ENCODE measurements at regions not wholly inside any gene's neighbourhood (a gene's known extent, or its start where the extent isn't known, plus 50 kb on each side); places are given as distances from the start of the nearest gene placed in this dataset.

DNA sequence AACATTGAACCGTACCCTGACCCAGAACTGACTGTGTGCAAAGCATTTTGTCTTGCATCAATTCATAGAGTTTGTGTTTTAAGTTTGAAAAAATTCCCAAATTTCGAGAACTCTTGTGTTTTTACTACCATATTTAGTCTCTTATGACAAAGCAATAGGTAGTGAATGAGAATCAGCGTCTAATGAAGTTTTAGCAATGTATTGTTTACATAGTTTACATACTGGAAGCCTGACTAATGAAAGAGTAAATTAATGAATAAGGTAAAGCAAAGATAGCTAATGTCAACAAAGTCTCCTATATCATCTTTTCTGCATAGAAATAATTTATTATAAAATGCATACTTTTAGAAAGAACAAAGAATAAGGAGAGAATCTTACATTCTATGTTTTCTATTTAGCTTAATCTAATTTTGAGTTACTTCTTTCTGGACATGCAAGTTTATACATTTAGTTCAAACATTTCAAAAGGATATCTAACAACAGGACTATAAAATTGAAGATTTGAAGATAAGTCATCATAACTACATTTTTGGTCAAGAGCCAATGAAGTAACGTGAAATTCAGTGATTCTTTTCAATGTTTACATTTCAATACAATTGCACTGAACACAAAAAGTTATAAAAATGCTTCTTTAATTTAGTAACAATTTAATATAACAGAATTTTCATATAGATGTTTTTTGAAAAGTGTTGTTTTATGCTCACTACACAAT is 1943.7 kb downstream of the NCAM2 start:
- no peak for DNase-seq

DNA sequence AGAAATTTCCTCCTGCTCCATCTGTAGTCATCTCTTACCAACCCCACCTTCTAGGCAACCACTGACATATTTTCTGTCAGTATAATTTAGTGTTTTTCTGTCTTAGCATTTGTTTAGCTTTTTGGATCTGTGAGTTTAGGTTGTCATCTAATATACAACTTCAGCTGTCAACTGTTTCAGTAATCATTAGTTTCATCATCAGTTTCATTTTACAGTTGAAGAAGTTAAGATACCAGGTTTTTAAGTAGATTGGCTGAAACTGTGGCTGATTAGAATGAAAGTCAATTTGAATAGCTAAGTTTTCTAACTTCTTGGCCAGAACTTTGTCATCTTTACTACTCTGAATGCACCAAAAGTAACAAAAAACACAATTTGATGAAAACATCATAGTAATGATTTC is 1957.3 kb downstream of the NCAM2 start:
- no peak for DNase-seq

DNA sequence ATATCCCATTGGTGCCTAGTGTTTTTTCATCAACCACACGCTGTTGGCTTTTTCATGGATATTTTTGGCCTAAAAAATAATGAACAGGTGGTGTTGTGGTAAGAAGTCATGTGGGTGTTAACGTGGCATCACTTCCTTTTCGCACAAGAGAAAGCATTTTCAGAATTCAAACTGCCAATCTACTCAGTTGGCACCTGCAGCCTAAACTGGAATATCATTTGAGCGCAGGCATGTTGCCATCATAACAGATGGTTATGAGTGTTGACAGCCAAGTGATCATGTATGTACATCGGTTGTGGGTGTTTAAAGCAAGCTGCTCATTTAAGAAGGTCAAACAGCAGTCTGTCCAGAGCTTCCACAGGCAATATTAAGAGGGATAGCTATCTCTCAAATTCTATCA is 1963.0 kb downstream of the NCAM2 start:
- no peak for DNase-seq

DNA sequence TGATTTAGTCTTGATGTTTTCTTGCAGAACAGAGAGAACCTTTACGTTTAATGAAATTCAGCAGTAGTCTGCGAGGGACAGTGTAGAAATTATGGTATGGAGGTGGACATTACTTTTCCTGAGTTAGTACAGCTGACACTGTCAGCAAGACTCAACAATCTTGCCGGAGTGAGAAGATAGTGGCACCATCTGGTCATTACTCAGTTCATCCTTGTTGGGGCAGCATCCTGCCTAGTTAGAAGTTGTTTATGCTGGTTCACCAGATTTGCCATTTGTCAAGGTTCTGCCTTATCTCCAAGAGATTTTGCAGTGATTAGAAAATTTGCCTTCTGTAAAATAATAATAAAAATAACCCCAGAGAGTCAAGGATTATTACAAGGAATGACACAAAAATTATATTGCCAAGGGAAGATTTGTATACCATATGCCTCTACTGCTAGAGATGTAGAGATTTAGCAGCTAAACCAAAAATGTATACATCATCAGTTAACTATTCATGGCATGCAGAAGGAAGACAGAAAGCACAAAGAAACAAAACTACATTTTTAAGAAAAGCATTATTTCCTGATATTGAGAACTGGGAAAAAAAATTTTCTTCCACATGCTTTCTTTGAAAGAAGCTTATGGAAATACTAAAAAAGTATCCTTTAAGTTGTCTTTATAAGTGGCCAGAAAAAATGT is 1967.4 kb downstream of the NCAM2 start:
- DNase-seq: no peak

DNA sequence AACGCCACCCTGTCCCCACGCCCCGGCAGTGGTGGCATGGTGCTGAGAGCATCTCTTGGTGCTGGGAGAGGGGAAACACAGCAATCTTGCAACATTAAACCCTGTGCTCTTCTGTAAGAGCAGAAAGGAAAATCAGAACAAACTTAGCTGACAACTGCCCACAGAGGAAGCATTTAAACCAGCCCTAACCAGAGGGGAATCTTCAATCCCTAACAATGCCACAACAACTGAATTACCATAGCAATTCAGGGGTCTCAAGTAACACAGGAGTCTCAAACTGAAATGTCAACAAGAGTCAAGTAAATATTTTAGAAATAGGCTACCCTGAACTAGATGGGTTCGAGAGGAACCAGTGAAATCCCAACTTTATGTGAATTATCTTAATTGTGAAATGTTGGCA is 1983.6 kb downstream of the NCAM2 start:
- no peak for DNase-seq

DNA sequence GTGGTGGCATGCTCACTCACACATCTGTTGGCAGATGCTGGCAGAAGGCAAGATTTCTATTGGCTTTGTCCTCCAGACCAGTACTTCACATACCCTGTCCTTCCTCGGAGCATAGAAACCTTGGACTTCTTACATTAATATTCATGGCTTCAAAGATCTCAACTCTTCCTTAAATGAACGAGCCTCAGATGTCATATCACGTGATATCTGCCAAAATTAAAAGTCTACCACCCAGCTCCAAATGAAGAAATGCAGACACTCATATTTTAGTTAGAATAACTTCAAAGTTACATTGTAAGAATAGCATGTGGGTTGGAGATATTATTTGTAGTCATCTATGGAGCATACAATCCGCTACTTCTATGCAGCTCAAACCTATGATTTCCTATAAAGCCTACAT is 1994.9 kb downstream of the NCAM2 start:
- no peak for DNase-seq

DNA sequence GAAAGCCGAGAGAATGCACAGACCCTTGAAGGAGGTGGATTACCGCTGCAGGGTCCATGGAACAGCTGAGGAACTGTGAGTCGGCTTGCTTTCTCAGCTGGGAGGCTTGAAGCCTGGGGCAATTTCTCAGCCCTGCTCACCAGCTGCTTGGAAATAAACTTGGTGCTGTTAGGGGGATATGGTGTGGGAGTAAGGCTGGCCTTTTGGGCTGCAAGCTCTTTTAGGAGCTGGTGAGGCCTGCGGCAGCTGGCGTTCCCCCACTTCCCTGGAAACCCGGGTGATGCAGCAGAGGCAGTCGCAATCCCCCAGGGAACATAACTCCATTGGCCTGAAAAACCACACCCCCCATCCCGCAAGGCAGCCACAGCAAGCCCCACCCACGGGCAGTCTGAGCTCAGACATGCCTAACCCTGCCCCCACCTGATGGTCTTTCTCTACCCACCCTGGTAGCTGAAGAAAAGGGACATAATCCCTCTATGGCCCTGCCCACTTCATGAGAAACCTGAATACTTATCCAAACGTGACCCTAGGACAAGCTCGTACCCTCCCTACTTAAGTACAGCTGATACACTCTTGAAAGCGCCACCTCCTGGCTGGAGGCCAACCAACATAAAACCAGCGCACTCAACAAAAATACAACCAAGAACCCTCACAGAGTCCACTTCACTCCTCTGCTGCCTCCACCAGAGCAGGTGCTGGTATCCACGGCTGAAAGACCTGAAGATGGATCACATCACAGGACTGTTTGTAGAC is 1995.8 kb downstream of the NCAM2 start:
- DNase-seq: no peak

DNA sequence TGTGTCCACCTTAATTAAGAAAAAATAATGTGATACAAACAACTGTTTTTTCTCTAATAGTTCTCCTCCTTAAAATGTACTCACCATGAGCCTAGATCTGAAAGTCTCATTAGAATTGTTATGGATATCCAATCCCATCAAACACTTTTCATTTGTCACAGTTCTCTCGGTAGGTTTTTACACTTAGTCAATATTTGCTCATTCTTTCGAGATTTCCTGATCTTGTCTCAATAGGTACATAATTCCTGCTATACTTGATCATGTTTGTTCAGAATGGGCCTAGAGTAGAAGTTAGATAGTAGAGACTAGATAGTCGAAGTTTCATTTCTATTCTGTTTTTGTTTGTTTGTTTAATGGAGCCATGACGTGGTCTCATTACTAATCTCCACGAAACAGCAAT is 2005.7 kb downstream of the NCAM2 start:
- DNase-seq: no peak

DNA sequence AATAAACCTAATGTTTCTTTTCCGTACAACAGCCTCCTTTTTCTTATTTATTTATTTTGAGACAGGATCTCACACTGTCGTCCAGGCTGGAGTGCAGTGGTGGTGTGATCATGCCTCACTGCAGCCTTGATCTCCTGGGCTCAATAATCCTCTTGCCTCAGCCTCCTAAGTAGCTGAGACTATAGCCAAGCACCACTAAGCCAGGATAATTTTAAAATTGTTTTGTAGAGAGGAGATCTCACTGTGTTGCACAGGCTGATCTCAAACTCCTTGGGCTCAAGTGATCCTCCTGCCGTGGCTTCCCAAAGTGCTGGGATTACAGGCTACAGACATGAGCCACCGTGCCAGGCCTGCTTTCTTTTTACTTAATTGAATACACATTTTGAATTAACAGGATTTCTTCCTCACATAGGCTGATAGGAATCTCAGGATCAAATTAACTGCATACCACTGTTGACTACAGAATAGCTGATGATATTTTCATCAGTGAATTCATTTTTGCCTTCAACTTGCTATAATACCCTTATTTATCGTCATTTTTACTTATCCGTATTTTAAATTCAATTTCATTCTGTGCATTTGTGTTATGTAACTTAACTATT is 2010.5 kb downstream of the NCAM2 start:
- DNase-seq: no peak

DNA sequence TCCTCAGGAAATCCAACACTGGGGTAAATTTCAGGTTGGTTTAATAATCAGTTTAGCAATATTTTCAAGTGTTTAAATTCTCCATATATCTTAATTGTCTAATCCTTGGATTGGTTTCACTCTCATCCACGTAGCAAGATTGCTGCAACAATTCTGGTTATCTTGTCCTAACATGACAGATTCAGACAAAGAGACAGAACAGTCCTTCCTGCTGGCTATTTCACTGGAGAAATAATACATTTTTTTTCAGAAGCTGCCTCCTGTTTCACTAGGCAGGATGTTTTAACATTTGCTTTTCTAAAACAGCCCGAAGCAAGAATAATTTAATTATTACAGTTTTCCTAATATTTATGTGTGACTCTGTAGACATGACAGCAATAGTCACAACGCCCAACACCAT is 2011.2 kb downstream of the NCAM2 start:
- DNase-seq: no peak

DNA sequence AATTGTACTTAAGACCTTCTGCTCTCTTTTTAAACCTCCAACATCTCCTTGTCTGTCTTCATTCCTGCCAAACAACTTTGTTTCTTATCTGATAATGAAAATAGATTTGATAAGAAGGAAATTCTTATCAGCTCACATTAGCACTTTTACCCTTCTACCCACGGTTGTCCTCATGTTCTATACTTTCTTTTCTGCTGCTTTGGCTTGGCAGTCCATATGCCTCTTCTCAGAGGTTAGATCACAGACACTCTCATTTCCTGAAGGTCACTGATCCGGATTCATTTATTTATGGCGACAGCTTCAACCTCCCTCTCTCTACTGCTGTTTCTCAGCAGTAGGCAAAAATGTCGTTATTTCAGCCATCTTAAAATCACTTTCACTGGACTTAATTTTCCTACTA is 2015.8 kb downstream of the NCAM2 start:
- no peak for DNase-seq

DNA sequence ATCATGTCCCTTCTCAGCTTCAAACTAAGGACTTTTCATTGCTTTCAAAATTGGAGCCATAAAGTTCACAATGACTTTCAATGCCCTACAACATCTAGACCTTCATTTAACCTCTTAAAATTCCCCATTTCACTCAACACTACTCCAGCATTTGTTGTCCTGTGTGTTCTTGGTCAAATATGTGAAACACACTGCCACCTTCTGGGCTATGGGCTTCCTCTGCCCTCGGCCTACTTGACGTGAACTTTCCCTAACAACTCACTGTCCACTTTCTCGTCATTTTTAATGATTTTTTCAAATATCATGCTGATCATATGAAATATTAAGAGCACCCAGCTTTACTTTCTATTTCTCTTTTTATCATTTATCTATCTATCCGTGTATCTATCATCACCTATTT is 2018.4 kb downstream of the NCAM2 start:
- no peak for DNase-seq

DNA sequence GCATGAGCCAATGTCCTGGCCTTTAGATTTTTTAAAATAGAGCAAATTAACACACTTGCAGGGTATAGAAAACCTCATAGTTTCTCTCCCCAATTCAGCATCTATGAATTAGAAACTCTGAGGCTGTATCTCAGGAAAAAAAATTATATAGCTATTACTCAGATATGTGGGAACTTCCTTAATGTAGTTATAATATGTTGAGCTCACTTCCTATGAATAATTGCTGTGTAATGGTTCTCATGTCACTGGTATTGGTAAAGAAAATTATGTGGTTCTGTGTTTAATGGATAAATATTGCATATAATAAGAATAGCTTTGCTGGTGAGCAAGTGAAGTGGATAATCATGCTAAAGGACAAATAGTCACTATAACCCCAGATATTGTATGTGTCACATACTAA is 2019.8 kb downstream of the NCAM2 start:
- no peak for DNase-seq

DNA sequence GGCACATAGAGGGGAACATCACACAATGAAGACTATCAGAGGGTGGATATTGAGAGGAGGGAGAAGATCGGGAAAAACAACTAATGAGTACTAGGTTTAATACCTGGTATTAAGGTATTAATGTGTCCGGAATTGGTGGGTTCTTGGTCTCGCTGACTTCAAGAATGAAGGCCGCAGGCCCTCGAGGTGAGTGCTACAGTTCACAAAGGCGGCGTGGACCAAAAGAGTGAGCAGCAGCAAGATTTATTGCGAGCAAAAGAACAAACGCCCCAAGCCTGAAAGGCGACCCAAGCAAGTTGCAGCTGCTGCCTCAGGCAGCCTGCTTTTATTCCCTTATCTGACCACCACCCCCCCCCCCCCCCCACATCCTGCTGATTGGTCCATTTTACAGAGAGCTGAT is 2022.8 kb downstream of the NCAM2 start:
- DNase-seq: no peak

DNA sequence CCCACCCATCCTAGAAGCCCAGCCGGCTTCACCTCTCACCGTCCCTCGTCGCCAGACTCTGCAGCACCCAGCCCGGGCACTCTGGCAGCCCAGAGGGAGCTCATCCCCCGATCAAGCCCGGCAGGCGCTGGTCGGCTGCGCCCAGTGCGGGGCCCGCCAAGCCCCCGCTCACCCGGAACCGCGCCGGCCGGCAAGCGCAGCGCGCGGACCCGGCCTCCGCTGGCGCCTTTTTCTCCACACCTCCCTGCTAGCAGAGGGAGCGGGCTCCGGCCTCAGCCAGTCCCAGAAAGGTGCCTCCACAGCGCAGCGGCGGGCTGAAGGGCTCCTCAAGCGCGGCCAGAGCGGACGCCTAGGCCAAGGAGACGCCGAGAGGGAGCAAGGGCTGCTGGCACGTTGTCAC is 2023.3 kb downstream of the NCAM2 start:
- DNase-seq: no peak

DNA sequence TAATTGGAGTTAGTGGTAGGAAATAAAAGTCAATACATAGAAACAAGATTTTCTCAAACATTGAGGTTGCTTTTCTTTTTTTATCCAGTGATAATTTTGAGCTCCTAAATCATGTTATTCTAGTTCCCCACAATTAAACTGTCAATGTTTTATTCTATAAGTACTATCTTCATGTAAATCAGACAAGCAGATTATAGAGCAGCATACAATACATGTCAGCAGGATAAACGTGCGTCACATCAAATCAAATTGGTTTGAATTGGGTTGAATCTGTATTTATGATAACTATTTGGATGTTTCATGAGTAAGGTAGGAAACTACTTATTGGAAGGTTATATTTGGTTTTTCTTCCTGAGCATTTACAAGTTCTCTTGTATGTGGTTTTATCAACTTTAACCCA is 2028.7 kb downstream of the NCAM2 start:
- no peak for DNase-seq

DNA sequence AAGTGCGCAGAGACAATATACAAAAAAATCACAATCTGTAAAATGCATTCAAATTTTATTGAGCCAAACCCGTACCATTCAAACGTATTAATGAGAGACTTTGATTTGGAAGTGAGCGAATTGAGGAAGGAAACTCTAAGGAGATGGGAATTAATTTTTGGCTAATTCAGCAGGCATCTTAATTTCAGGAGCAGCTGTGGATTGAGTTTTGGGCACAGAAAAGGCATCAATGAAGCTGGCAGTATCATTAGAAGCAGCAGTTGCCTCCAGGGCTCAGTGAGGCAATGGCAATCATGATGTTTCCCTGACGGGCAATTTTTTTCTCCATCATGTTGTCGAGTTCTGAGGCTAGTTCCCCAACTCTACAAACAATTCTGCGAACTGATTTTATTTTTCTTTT is 2041.6 kb downstream of the NCAM2 start:
- DNase-seq: no peak

DNA sequence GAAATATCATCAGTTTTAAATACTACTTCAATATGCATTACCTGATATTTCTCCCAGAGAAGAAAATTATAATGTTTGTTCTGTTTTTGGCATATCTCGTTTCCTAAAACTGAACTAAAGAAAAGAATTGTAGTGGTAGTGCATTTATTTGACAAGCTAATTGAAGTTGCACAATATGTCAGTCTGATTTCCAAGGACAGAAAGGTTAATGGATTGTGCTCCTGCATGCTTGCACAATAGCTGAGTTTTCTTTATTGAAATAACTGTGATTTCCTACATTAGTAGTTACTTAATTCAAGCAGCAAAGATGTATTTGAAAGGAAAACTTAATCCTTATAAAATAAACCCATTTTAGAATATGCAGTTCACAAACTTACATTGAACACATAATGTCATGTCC is 2047.7 kb downstream of the NCAM2 start:
- no peak for DNase-seq

DNA sequence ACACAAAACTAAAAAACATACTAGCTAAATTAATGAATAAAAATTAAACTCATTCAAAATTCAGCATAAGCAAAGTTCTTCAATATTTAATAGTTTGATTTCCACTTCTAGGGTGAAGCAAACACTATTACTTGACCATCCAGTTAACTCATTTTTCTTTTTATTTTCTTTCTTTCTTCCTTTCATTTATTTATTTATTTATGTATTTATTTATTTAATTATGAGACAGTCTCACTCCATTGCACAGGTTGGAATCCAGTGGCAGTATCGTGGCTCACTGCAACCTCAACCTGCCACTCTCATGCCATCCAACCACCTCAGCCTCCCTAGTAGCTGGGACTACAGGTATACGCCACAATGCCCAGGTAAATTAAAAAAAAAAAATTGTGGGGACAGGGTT is 2069.5 kb downstream of the NCAM2 start:
- no peak for DNase-seq

DNA sequence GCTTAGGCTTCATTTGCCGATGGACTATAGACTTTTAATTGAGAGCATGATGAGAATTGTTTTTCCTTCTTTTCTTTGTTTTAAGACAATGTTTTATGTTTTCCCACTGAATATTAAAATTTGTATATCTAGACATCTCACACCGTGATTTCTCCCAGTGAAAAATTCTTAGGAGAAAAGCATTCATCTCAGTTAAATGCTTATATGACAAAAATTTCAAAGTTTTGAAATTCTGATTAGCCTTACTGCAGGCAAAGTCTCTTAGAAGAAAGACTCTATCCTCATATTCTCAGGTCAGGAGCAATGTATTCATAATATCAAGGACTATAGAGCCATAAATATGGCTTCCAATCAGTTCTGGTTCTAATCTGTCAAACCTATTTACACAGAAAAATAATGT is 2085.0 kb downstream of the NCAM2 start:
- no peak for DNase-seq

DNA sequence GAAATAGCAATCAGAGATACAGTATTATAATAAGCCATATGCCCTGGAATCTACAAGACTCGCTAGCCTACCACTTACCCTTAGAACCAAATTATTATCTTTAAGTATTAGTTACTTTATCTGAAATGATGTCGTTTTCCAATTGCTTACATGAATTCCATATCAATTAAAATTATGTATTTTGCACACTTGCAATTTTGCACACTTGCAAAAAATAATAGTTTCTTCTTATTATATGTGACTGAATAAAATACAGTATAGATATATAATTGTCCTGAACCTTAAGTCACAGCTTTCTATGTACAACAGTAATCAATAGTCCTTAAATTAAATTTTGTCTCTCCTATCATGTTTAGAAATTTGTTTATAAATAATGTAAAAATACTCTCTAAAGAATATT is 2095.1 kb downstream of the NCAM2 start:
- DNase-seq: no peak

DNA sequence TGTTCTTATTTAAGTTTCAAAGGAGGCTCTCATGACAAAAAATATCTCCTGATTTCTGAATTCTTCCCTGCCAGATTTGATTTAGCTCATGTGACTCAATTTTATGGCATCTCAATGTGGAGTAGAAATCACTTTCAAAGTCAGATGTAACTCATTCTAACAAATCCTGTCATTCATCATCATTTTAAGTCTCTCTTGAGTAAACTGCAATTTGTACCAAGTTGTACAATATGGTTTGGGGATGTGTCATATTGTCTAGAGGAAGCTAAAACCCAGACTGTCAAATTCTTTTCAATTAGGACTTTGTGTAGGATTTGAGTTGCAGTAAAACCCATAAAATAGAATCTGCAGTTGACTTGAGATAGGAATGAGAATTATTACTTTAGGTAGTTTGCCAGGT is 2101.0 kb downstream of the NCAM2 start:
- DNase-seq: no peak

DNA sequence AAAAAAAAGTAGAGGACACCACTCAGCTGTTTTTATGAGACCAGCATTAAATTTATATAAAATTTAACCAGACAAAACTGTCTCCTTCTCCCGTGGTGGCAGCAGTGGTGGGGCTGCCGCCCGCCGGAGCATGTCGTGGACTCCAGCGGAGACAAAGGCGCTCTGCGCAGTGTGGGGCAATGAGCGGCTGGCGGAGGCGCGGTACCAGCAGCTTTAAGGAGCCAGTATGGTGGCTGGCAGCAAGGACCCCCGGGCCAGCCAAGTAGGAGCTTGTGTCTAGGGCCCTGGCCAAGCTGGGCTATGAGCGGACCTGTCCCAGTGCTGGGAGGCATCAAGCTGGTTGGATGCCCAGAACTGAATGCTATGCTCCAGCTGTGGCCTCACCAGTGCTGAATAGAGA is 2102.9 kb downstream of the NCAM2 start:
- no peak for DNase-seq

DNA sequence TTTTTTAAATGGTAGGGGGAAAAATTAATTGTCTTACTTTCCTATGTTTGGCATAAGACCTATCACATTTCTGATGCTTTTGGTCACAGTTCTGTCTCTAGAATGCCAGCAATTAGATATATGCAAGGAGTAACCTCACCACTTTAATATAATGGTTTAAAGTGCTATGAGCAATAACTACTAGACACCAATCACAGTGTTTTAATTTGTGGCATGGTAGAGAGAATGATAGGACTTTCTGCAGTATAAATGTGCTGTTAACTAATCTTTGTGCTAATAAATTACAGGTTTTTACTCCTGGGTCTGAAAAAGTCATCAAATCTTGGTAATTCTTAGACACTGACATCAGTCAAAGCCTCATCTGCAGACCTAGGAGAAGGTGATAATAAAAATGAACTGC is 2110.3 kb downstream of the NCAM2 start:
- DNase-seq: no peak

Data from CD4-positive, alpha-beta T cell treated with Interleukin-4 for 1 hour (primary cell).